IMR-90 (cell line): ENCODE measurements at regions not wholly inside any gene's neighbourhood (a gene's known extent, or its start where the extent isn't known, plus 50 kb on each side); places are given as distances from the start of the nearest gene placed in this dataset.

Experiments
- ATAC-seq: fragments of 200-7000 bp; cut with Tn5 transposase; 2 replicates; pipeline ENCODE4 v1.9.1; 2020; ENCODE audit warnings: low read depth, mild to moderate bottlenecking, moderate library complexity
- BruUV-seq: library from RNA; stranded (reverse); fragments of 400-500 nt; replicated peaks from 2 replicates; lab custom pipeline; 2021; lab: Mats Ljungman, UMichigan
- CTCF ChIA-PET: fragments of 300-600 bp; formaldehyde crosslinking; extraction: SDS; loops from one replicate; lab custom pipeline; 2021; ENCODE audit warnings: antibody characterized with exemption; lab: Yijun Ruan, JAX
- POLR2A ChIA-PET: fragments of 300-600 bp; sonication (Branson Sonifier 250); formaldehyde crosslinking; loops from one replicate; lab custom pipeline; 2022; ENCODE audit warnings: antibody characterized with exemption; ENCODE audit not compliant: unreplicated experiment; lab: Charles Lee
- DNase-seq: peaks from one replicate; pipeline ENCODE4 v3.0.0; 2013
- H2AFZ ChIP-seq: replicated peaks from 2 replicates; pipeline ENCODE3; 2013; ENCODE audit warnings: low read length, mild to moderate bottlenecking; ENCODE audit not compliant: poor library complexity
- H2AK5ac ChIP-seq: 2 replicates; pipeline ENCODE4 v1.6.1; 2013; ENCODE audit warnings: low read depth, low read length, inconsistent platforms
- H2AK9ac ChIP-seq: replicated peaks from 2 replicates; pipeline ENCODE3; 2013; ENCODE audit warnings: mild to moderate bottlenecking, low read depth, low read length, moderate library complexity; ENCODE audit not compliant: poor library complexity
- H2BK120ac ChIP-seq: 2 replicates; pipeline ENCODE4 v1.6.1; 2013; ENCODE audit warnings: low read depth, low read length, inconsistent platforms
- H2BK15ac ChIP-seq: 3 replicates; pipeline ENCODE4 v1.6.1; 2013; ENCODE audit warnings: low read depth, low read length, inconsistent platforms
- H2BK20ac ChIP-seq: 2 replicates; pipeline ENCODE4 v1.6.1; 2013; ENCODE audit warnings: low read depth, mild to moderate bottlenecking, inconsistent platforms, low read length, moderate library complexity
- H2BK5ac ChIP-seq: 2 replicates; pipeline ENCODE4 v1.6.1; 2013; ENCODE audit warnings: mild to moderate bottlenecking, low read depth, low read length, inconsistent platforms; ENCODE audit not compliant: poor library complexity, severe bottlenecking
- H3K14ac ChIP-seq: replicated peaks from 2 replicates; pipeline ENCODE4 v1.6.1; 2013; ENCODE audit warnings: low read depth, low read length, inconsistent platforms
- H3K18ac ChIP-seq: 2 replicates; pipeline ENCODE4 v1.6.1; 2013; ENCODE audit warnings: low read depth, low read length, control low read depth
- H3K23ac ChIP-seq: 2 replicates; pipeline ENCODE4 v1.6.1; 2013; ENCODE audit warnings: low read depth, low read length, inconsistent platforms
- H3K27ac ChIP-seq: 2 replicates; pipeline ENCODE4 v1.5.1; 2013; ENCODE audit warnings: mild to moderate bottlenecking, control low read depth, low read length; ENCODE audit not compliant: insufficient read depth
- H3K27me3 ChIP-seq: 2 replicates; pipeline ENCODE4 v1.6.1; 2013; ENCODE audit warnings: low read length; ENCODE audit not compliant: control insufficient read depth, insufficient read depth
- H3K36me3 ChIP-seq: 2 replicates; pipeline ENCODE4 v1.6.1; 2013; ENCODE audit warnings: low read length, mixed read lengths; ENCODE audit not compliant: control insufficient read depth, insufficient read depth
- H3K4ac ChIP-seq: 2 replicates; pipeline ENCODE4 v1.6.1; 2013; ENCODE audit warnings: low read depth, low read length, inconsistent platforms
- H3K4me1 ChIP-seq: 2 replicates; pipeline ENCODE4 v1.6.1; 2013; ENCODE audit warnings: low read length, mixed read lengths; ENCODE audit not compliant: control insufficient read depth, insufficient read depth
- H3K4me2 ChIP-seq: 2 replicates; pipeline ENCODE4 v1.6.1; 2013; ENCODE audit warnings: low read depth, mild to moderate bottlenecking, control low read depth, low read length, moderate library complexity
- H3K4me3 ChIP-seq: 2 replicates; pipeline ENCODE4 v1.5.1; 2013; ENCODE audit warnings: low read depth, mild to moderate bottlenecking, control low read depth, low read length, moderate library complexity; ENCODE audit not compliant: insufficient read depth
- H3K56ac ChIP-seq: 2 replicates; pipeline ENCODE4 v1.6.1; 2013; ENCODE audit warnings: low read length, inconsistent platforms; ENCODE audit not compliant: insufficient read depth; ENCODE audit errors: extremely low read depth
- H3K79me1 ChIP-seq, 2 experiments: 2 replicates each; pipeline ENCODE4 v1.6.1; 2013; ENCODE audit warnings: low read length in 2 of 2, inconsistent platforms in 1 of 2, low read depth in 1 of 2
- H3K9ac ChIP-seq: 2 replicates; pipeline ENCODE4 v1.6.1; 2013; ENCODE audit warnings: low read depth, low read length, control low read depth
- H3K9me1 ChIP-seq: 2 replicates; pipeline ENCODE4 v1.6.1; 2013; ENCODE audit warnings: low read length, inconsistent platforms; ENCODE audit not compliant: insufficient read depth
- H3K9me3 ChIP-seq: 2 replicates; pipeline ENCODE4 v1.6.1; 2013; ENCODE audit warnings: low read length; ENCODE audit not compliant: control insufficient read depth, insufficient read depth
- H4K20me1 ChIP-seq: 2 replicates; pipeline ENCODE4 v1.6.1; 2013; ENCODE audit warnings: low read length, inconsistent platforms; ENCODE audit not compliant: insufficient read depth
- H4K5ac ChIP-seq: 2 replicates; pipeline ENCODE4 v1.6.1; 2013; ENCODE audit warnings: mild to moderate bottlenecking, low read depth, low read length, control low read depth
- H4K8ac ChIP-seq, 2 experiments: 2 replicates each; pipeline ENCODE4 v1.6.1; 2013; ENCODE audit warnings: low read depth in 2 of 2, low read length in 2 of 2, control low read depth in 1 of 2, inconsistent platforms in 1 of 2
- H4K91ac ChIP-seq: 2 replicates; pipeline ENCODE4 v1.6.1; 2013; ENCODE audit warnings: low read depth, low read length, inconsistent platforms; ENCODE audit not compliant: insufficient read depth
- CHD1 ChIP-seq: IDR thresholded peaks from 2 replicates; pipeline ENCODE4 v1.6.1; 2012; ENCODE audit warnings: low read depth, low read length, improper control_type of control experiment
- MXI1 ChIP-seq: IDR thresholded peaks from 2 replicates; pipeline ENCODE4 v1.6.1; 2012; ENCODE audit warnings: low read depth, mild to moderate bottlenecking, low read length, moderate library complexity, borderline replicate concordance
- POLR2A ChIP-seq: IDR thresholded peaks from 2 replicates; pipeline ENCODE4 v1.6.1; 2012; ENCODE audit warnings: mild to moderate bottlenecking, low read depth, low read length
- RAD21 ChIP-seq: IDR thresholded peaks from 2 replicates; pipeline ENCODE4 v1.6.1; 2012; ENCODE audit warnings: low read length, improper control_type of control experiment
- WGBS, 2 experiments: methylation state at CpG; one replicate each; pipeline versions ENCODE4 v1.1.5 to v1.1.7; 2013; ENCODE audit warnings: missing lambda C conversion rate in 2 of 2; ENCODE audit not compliant: insufficient read length in 1 of 2; ENCODE audit errors: extremely low coverage in 2 of 2; 5-methylcytosine and 5-hydroxymethylcytosine counted together
- dilution Hi-C: fragments of 300-500 bp; cut with HindIII; formaldehyde crosslinking; loops from one replicate; pipeline ENCODE4 v1.14.3; 2018; ENCODE audit warnings: low sequenced_read_pairs; ENCODE audit not compliant: unreplicated experiment
- in situ Hi-C: fragments of 300-500 bp; cut with MboI; formaldehyde crosslinking; loops from 3 replicates; pipeline ENCODE4 v1.14.3; 2019; ENCODE audit warnings: low sequenced_read_pairs, inconsistent platforms, mixed read lengths
- intact Hi-C: fragments of 100-400 bp; cut with micrococcal nuclease; formaldehyde crosslinking; loops from 2 replicates; pipeline ENCODE4 v1.10.0; 2022

GRCh38 chr5:17096952-17097695 lies 120.3 kb upstream of the BASP1 start:
- no peaks in the 10 kb centered on the region for H4K20me1 ChIP-seq
- CTCF ChIA-PET = no interaction called here
- in situ Hi-C loops = no loop called here

More at GRCh38 chr5:17096952-17097695, 120.3 kb upstream of the BASP1 start:
- no peak overlapping the region for H2BK20ac ChIP-seq
- POLR2A ChIA-PET = no interaction called here
- no peak overlapping the region for H3K14ac ChIP-seq
- H2AFZ ChIP-seq = no peak overlapping the region
- no peak overlapping the region for H2AK5ac ChIP-seq
- H3K18ac ChIP-seq = no peak overlapping the region
- TF ChIP-seq MXI1 (no peak), POLR2A (no peak), CHD1 (no peak), RAD21 (no peak)
- H2BK15ac ChIP-seq = no peak overlapping the region
- H2BK120ac ChIP-seq = no peak overlapping the region
- H3K4me3 ChIP-seq = no peak overlapping the region
- H3K9me1 ChIP-seq = no peaks in the 10 kb centered on the region
- H3K23ac ChIP-seq = no peak overlapping the region
- H3K4ac ChIP-seq = no peak overlapping the region
- H3K79me1 ChIP-seq = no peaks in the 10 kb centered on the region
- H3K36me3 ChIP-seq = no peaks in the 10 kb centered on the region
- no peak overlapping the region for H3K56ac ChIP-seq
- H2AK9ac ChIP-seq = no peak overlapping the region
- H2BK5ac ChIP-seq = no peak overlapping the region
- intact Hi-C loops (no loop called here), dilution Hi-C loops (no loop called here)
- no peaks in the 10 kb centered on the region for H3K9me3 ChIP-seq
- H4K8ac ChIP-seq = no peak overlapping the region
- ATAC-seq = no peak
- H3K9ac ChIP-seq = no peak overlapping the region
- no peaks in the 10 kb centered on the region for H3K4me1 ChIP-seq
- H4K5ac ChIP-seq = no peak overlapping the region
- H3K4me2 ChIP-seq = no peak overlapping the region
- no peaks in the 10 kb centered on the region for H3K27me3 ChIP-seq
- H4K91ac ChIP-seq = no peak overlapping the region
- DNase-seq = no peak
- H3K27ac ChIP-seq = no peak overlapping the region
- no TSS peak for BruUV-seq
- 66% methylated on average over 5 of the region's 15 CpGs; no CpG with 5 or more reads in 1 of the 2 experiments for whole genome bisulfite sequencing, 2 experiments
